Liver (tissue), 8 donors: ENCODE measurements at regions not wholly inside any gene's neighbourhood (a gene's known extent, or its start where the extent isn't known, plus 50 kb on each side); places are given as distances from the start of the nearest gene placed in this dataset.
"Not testable (repeated sequence)": the region's sequence is repeated elsewhere in the genome, so short reads cannot be mapped to it uniquely, and the experiment has no call there.

Source experiments
- DNase-seq: peaks from one replicate; pipeline ENCODE4 v3.0.0-alpha.2; 2017; ENCODE audit warnings: low spot score
- H3K27ac ChIP-seq, 2 donors: one replicate each; pipeline ENCODE4 v1.7.0; 2013; ENCODE audit warnings: inconsistent platforms in 2 of 2, low read length in 2 of 2, control low read depth in 1 of 2, low read depth in 1 of 2, mild to moderate bottlenecking in 1 of 2
- H3K27me3 ChIP-seq, 4 donors: one replicate each; pipeline versions ENCODE4 v1.6.1 to v1.7.0; 2013; ENCODE audit warnings: low read length in 3 of 4, inconsistent platforms in 1 of 4, mild to moderate bottlenecking in 1 of 4, moderate library complexity in 1 of 4; ENCODE audit not compliant: control insufficient read depth in 4 of 4, insufficient read depth in 4 of 4
- H3K36me3 ChIP-seq, 4 donors: one replicate each; pipeline versions ENCODE4 v1.6.1 to v1.7.0; 2013; ENCODE audit warnings: low read length in 3 of 4, mild to moderate bottlenecking in 3 of 4, low read depth in 1 of 4, moderate library complexity in 1 of 4; ENCODE audit not compliant: control insufficient read depth in 4 of 4, insufficient read depth in 3 of 4
- H3K4me1 ChIP-seq, 4 donors: one replicate each; pipeline versions ENCODE4 v1.6.1 to v1.7.0; 2013; ENCODE audit warnings: low read length in 3 of 4, mild to moderate bottlenecking in 3 of 4, moderate library complexity in 1 of 4; ENCODE audit not compliant: control insufficient read depth in 4 of 4, insufficient read depth in 4 of 4
- H3K4me3 ChIP-seq, 3 donors: one replicate each; pipeline versions ENCODE4 v1.6.1 to v1.7.0; 2013; ENCODE audit warnings: low read length in 3 of 3, control low read depth in 1 of 3, low read depth in 1 of 3, mild to moderate bottlenecking in 1 of 3
- H3K9ac ChIP-seq, 2 donors: one replicate each; pipeline ENCODE4 v1.7.0; 2013; ENCODE audit warnings: low read length in 2 of 2, mild to moderate bottlenecking in 2 of 2, moderate library complexity in 2 of 2, control low read depth in 1 of 2, low read depth in 1 of 2
- H3K9me3 ChIP-seq, 4 donors: one replicate each; pipeline versions ENCODE4 v1.6.1 to v1.7.0; 2013; ENCODE audit warnings: low read length in 3 of 4; ENCODE audit not compliant: control insufficient read depth in 4 of 4
- FOXA1 ChIP-seq: IDR thresholded peaks from 2 replicates; pipeline ENCODE4 v1.6.1; 2016; ENCODE audit warnings: antibody characterized with exemption
- FOXA2 ChIP-seq: IDR thresholded peaks from 2 replicates; pipeline ENCODE4 v1.6.1; 2016; ENCODE audit warnings: antibody characterized with exemption
- GABPA ChIP-seq, 2 donors: IDR thresholded peaks in 1 of 2; conservative IDR thresholded peaks in 1 of 2; 2 replicates each; pipeline ENCODE4 v1.6.1; 2016; ENCODE audit warnings: antibody characterized with exemption in 2 of 2, mild to moderate bottlenecking in 1 of 2, moderate library complexity in 1 of 2
- HNF4G ChIP-seq: IDR thresholded peaks from 2 replicates; pipeline ENCODE4 v1.6.1; 2016; ENCODE audit warnings: antibody characterized with exemption
- JUND ChIP-seq, 2 donors: IDR thresholded peaks; 2 replicates each; pipeline ENCODE4 v1.6.1; 2016; ENCODE audit warnings: antibody characterized with exemption in 2 of 2
- NR2F2 ChIP-seq: IDR thresholded peaks from 2 replicates; pipeline ENCODE4 v1.6.1; 2016; ENCODE audit warnings: antibody characterized with exemption
- RAD21 ChIP-seq, 2 donors: IDR thresholded peaks; 2 replicates each; pipeline ENCODE4 v1.6.1; 2016; ENCODE audit warnings: antibody characterized with exemption in 2 of 2, mild to moderate bottlenecking in 2 of 2
- REST ChIP-seq: IDR thresholded peaks from 2 replicates; pipeline ENCODE4 v1.6.1; 2016; ENCODE audit warnings: antibody characterized with exemption, mild to moderate bottlenecking
- RXRA ChIP-seq, 2 donors: IDR thresholded peaks; 2 replicates each; pipeline ENCODE4 v1.6.1; 2017 to 2018; ENCODE audit warnings: antibody characterized with exemption in 2 of 2, mild to moderate bottlenecking in 1 of 2
- SP1 ChIP-seq: IDR thresholded peaks from 2 replicates; pipeline ENCODE4 v1.6.1; 2018; ENCODE audit warnings: antibody characterized with exemption, mild to moderate bottlenecking
- TAF1 ChIP-seq: conservative IDR thresholded peaks from 2 replicates; pipeline ENCODE4 v1.6.1; 2016; ENCODE audit warnings: antibody characterized with exemption, mild to moderate bottlenecking
- YY1 ChIP-seq: IDR thresholded peaks from 2 replicates; pipeline ENCODE4 v1.6.1; 2016; ENCODE audit warnings: antibody characterized with exemption, mild to moderate bottlenecking
- ZBTB33 ChIP-seq: IDR thresholded peaks from 2 replicates; pipeline ENCODE4 v1.6.1; 2016; ENCODE audit warnings: antibody characterized with exemption
- WGBS: extraction: QIAGEN DNeasy Blood & Tissue Kit; methylation state at CpG from one replicate; pipeline ENCODE4 v1.1.7; 2013; 5-methylcytosine and 5-hydroxymethylcytosine counted together
- TF ChIP-seq, protein P1 (sequence below): IDR thresholded peaks from 2 replicates; pipeline ENCODE4 v1.6.1; 2016; ENCODE audit warnings: antibody characterized with exemption
- TF ChIP-seq, protein P2 (sequence below): IDR thresholded peaks from 2 replicates; pipeline ENCODE4 v1.6.1; 2016; ENCODE audit warnings: antibody characterized with exemption
- TF ChIP-seq, protein P3 (sequence below): fragments of 150-350 bp; IDR thresholded peaks from 2 replicates; pipeline ENCODE4 v1.5.1; 2017; ENCODE audit warnings: improper control_type of control experiment, low read depth, low read length; ENCODE audit not compliant: missing input control
- donor health status: healthy.
- donor health status: healthy.
- donor health status: healthy.
- donor health status: healthy.
- donor health status: healthy.

DNA sequence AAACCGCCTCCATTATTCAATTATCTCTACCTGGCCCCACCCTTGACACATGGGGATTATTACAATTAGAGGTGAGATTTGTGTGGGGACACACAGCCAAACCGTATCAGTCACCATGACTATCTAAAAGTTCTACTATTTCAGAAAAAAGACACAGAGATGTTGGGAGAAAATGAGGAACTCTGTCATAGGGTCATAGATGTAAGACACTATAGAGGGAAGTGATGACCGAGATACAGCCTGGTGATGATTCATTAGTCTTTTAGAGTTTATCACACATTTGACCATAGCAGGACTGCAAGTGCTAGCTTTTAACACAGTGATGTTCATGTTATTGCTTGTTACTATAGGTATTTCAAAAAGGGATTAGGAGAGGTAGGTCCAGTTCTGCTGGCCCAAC lies 357.0 kb upstream of the AADAT start:
- no peak overlapping the region for H3K4me3 ChIP-seq
- no peak overlapping the region for H3K27ac ChIP-seq
- no peaks in the 10 kb centered on the region for H3K9me3 ChIP-seq
- no peak for DNase-seq
- H3K36me3 ChIP-seq = no peaks in the 10 kb centered on the region
- 73% methylated on average over 3 of the region's 3 CpGs for WGBS
- TF ChIP-seq RAD21 (IDR thresholded peaks at IDR 0.05) = no peak
- no peak for TF ChIP-seq JUND (IDR thresholded peaks at IDR 0.05)
- no peak overlapping the region for H3K9ac ChIP-seq
- no peaks in the 10 kb centered on the region for H3K4me1 ChIP-seq
- no peaks in the 10 kb centered on the region for H3K27me3 ChIP-seq

GRCh38 chr4:170441146-170441545 lies 351.4 kb upstream of the AADAT start:
- DNase-seq, H3K4me1 ChIP-seq, H3K4me3 ChIP-seq, H3K27me3 ChIP-seq, H3K27ac ChIP-seq, H3K36me3 ChIP-seq, H3K9me3 ChIP-seq, H3K9ac ChIP-seq: not testable (repeated sequence)
- WGBS = 58% methylated on average over 2 of the region's 2 CpGs

GRCh38 chr4:170428929-170429328 lies 339.2 kb upstream of the AADAT start:
- H3K9me3 ChIP-seq = no peaks in the 10 kb centered on the region
- TF ChIP-seq RAD21 (IDR thresholded peaks at IDR 0.05) (no peak), ZBTB33 (no peak), NR2F2 (no peak), FOXA1 (no peak), YY1 (no peak), TAF1 (no peak)
- TF ChIP-seq, protein P1, sequence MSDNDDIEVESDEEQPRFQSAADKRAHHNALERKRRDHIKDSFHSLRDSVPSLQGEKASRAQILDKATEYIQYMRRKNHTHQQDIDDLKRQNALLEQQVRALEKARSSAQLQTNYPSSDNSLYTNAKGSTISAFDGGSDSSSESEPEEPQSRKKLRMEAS = no peak
- H3K4me1 ChIP-seq = no peaks in the 10 kb centered on the region
- WGBS = 78% methylated on average over 5 of the region's 5 CpGs
- no peak overlapping the region for H3K4me3 ChIP-seq
- H3K27ac ChIP-seq = no peak overlapping the region
- no peaks in the 10 kb centered on the region for H3K27me3 ChIP-seq
- DNase-seq = no peak
- no peak overlapping the region for H3K9ac ChIP-seq
- H3K36me3 ChIP-seq = no peaks in the 10 kb centered on the region

DNA sequence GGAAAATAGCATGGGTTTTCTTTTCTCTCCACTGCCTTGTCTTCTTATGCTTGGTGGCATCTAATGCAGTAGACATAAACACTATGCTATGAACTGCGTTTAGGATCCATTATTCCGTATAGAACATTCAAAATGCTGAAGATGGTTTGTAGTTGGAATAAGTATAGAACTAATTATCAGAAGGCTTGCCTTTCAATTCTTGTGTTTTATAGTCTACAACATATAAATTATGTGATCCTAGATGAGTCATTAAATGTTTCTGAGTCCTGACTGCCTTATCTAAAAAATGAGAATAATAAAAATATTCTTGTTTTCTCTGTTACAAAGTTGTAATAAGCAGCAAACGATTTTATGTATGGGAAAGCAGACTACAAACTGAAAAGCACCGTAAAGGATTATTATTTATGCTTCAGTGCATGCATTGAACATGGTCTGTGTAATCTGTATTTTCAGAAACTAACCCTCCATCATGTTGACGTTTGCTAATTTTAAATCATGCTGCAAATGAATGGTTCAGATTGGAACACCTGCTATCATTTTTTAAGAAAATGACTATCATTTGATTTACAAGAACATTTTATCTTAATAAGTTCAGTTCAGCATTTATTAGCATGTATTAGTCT lies 335.9 kb upstream of the AADAT start:
- Histone ChIP-seq H3K4me1 (no peaks in the 10 kb centered on the region), H3K27me3 (no peaks in the 10 kb centered on the region), H3K36me3 (no peaks in the 10 kb centered on the region), H3K4me3 (no peak overlapping the region), H3K9ac (no peak overlapping the region), H3K27ac (no peak overlapping the region), H3K9me3 (no peaks in the 10 kb centered on the region)
- no peak for DNase-seq
- 62% methylated on average over 5 of the region's 5 CpGs for WGBS
- TF ChIP-seq JUND (IDR thresholded peaks at IDR 0.05) = no peak
- TF ChIP-seq, protein P2, sequence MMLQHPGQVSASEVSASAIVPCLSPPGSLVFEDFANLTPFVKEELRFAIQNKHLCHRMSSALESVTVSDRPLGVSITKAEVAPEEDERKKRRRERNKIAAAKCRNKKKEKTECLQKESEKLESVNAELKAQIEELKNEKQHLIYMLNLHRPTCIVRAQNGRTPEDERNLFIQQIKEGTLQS = no peak
- TF ChIP-seq RXRA (IDR thresholded peaks at IDR 0.05) = no peak
- no peak for TF ChIP-seq SP1
- no peak for TF ChIP-seq REST
- no peak for TF ChIP-seq NR2F2
- no peak for TF ChIP-seq HNF4G
- no peak for TF ChIP-seq GABPA (IDR thresholded peaks at IDR 0.05 in 1 of 2, conservative IDR thresholded peaks at IDR 0.05 in 1 of 2)
- TF ChIP-seq RAD21 (IDR thresholded peaks at IDR 0.05) = no peak
- TF ChIP-seq FOXA2 = no peak
- TF ChIP-seq, protein P3, sequence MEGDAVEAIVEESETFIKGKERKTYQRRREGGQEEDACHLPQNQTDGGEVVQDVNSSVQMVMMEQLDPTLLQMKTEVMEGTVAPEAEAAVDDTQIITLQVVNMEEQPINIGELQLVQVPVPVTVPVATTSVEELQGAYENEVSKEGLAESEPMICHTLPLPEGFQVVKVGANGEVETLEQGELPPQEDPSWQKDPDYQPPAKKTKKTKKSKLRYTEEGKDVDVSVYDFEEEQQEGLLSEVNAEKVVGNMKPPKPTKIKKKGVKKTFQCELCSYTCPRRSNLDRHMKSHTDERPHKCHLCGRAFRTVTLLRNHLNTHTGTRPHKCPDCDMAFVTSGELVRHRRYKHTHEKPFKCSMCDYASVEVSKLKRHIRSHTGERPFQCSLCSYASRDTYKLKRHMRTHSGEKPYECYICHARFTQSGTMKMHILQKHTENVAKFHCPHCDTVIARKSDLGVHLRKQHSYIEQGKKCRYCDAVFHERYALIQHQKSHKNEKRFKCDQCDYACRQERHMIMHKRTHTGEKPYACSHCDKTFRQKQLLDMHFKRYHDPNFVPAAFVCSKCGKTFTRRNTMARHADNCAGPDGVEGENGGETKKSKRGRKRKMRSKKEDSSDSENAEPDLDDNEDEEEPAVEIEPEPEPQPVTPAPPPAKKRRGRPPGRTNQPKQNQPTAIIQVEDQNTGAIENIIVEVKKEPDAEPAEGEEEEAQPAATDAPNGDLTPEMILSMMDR = no peak
